Hepatocyte (in vitro differentiated cells): ENCODE measurements at regions not wholly inside any gene's neighbourhood (a gene's known extent, or its start where the extent isn't known, plus 50 kb on each side); places are given as distances from the start of the nearest gene placed in this dataset.

Experiments
- DNase-seq: peaks from one replicate; pipeline ENCODE4 v3.0.0-alpha.2; 2016; ENCODE audit warnings: low spot score
- H2AFZ ChIP-seq: fragments of 200-600 bp; sonication (generic); 2 replicates; pipeline ENCODE4 v1.6.0; 2016; ENCODE audit warnings: antibody characterized with exemption, mild to moderate bottlenecking
- H3K27ac ChIP-seq: fragments of 200-600 bp; sonication (generic); 2 replicates; pipeline ENCODE4 v1.5.1; 2016; ENCODE audit warnings: mild to moderate bottlenecking
- H3K27me3 ChIP-seq: fragments of 200-600 bp; sonication (generic); 2 replicates; pipeline ENCODE4 v1.6.1; 2016
- H3K36me3 ChIP-seq: fragments of 200-600 bp; sonication (generic); replicated peaks from 2 replicates; pipeline ENCODE4 v1.5.1; 2016; ENCODE audit warnings: low read depth; ENCODE audit not compliant: insufficient read depth
- H3K4me1 ChIP-seq: fragments of 200-600 bp; sonication (generic); 2 replicates; pipeline ENCODE4 v1.5.1; 2016; ENCODE audit warnings: mild to moderate bottlenecking, moderate library complexity; ENCODE audit not compliant: insufficient read depth
- H3K4me2 ChIP-seq: fragments of 200-600 bp; sonication (generic); 2 replicates; pipeline ENCODE4 v1.6.0; 2016
- H3K4me3 ChIP-seq: fragments of 200-600 bp; sonication (generic); 2 replicates; pipeline ENCODE4 v1.5.1; 2016; ENCODE audit warnings: mild to moderate bottlenecking
- H3K79me2 ChIP-seq: fragments of 200-600 bp; sonication (generic); 2 replicates; pipeline ENCODE4 v1.6.0; 2017; ENCODE audit warnings: mild to moderate bottlenecking
- H3K9me2 ChIP-seq: fragments of 200-600 bp; sonication (generic); replicated peaks from 2 replicates; pipeline ENCODE4 v1.6.0; 2017; ENCODE audit warnings: mild to moderate bottlenecking; ENCODE audit not compliant: insufficient read depth
- H3K9me3 ChIP-seq: fragments of 200-600 bp; sonication (generic); 2 replicates; pipeline ENCODE4 v1.5.1; 2016; ENCODE audit warnings: low read depth, mild to moderate bottlenecking
- H4K20me1 ChIP-seq: fragments of 200-600 bp; sonication (generic); 2 replicates; pipeline ENCODE4 v1.6.0; 2016; ENCODE audit warnings: mild to moderate bottlenecking; ENCODE audit not compliant: insufficient read depth, poor library complexity, severe bottlenecking
- EZH2 ChIP-seq: fragments of 200-600 bp; sonication (generic); IDR thresholded peaks from 2 replicates; pipeline ENCODE4 v1.6.1; 2016; ENCODE audit warnings: antibody characterized with exemption, mild to moderate bottlenecking, borderline replicate concordance
- EZH2phosphoT487 ChIP-seq: fragments of 200-600 bp; sonication (generic); IDR thresholded peaks from one replicate; pipeline ENCODE4 v1.6.1; 2018; ENCODE audit warnings: antibody characterized with exemption, mild to moderate bottlenecking, low read depth, moderate library complexity; ENCODE audit not compliant: unreplicated experiment, severe bottlenecking
- WGBS: methylation state at CpG from one replicate; pipeline ENCODE4 v1.1.6; 2016; ENCODE audit warnings: low lambda C conversion rate; ENCODE audit errors: missing lambda C conversion rate; 5-methylcytosine and 5-hydroxymethylcytosine counted together
- TF ChIP-seq, protein P1 (sequence below): fragments of 200-600 bp; sonication (generic); IDR thresholded peaks from 2 replicates; pipeline ENCODE4 v1.5.1; 2016; ENCODE audit warnings: antibody characterized with exemption, mild to moderate bottlenecking; ENCODE audit not compliant: poor library complexity

DNA sequence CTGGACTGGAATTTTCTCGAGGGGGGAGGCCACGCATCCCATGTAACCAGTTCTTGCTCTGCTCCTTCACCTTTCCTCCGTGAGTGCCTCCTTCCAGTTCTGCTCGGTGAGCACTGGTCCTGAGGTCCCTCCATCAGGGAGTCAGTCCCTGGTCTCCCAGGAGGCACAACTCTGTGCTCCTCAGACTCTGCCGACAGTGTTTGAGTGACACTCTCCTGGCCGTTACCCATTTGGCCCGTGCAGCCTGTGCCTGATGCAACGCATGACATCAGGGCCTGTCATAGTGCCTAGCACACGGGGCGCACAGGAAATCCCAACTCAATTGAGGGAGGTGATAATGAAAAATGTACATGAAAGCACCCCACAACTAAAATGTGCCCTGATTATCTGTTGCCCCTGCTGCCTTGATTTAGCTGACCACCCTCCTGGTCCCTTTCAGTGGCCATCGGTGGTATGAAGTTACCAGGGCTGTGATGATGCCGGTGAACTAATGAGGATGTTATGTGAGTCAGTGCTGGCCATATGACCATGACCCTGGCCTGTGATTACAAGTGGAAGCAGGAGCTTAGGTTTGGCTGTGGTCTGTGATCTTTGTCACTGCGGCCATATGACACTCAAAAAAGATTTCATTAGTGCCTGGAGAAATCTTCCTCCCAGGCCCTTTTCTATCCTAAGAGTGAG, 144.6 kb downstream of the TDRD15 start:
- DNase-seq, result no peak
- no peak overlapping the region for H3K27ac ChIP-seq
- no peaks in the 10 kb centered on the region for H3K9me2 ChIP-seq
- no peak overlapping the region for H3K4me2 ChIP-seq
- H3K9me3 ChIP-seq, result no peaks in the 10 kb centered on the region
- no peaks in the 10 kb centered on the region for H4K20me1 ChIP-seq
- no peak overlapping the region for H2AFZ ChIP-seq
- TF ChIP-seq EZH2 (no peak), EZH2phosphoT487 (no peak)
- TF ChIP-seq, protein P1, sequence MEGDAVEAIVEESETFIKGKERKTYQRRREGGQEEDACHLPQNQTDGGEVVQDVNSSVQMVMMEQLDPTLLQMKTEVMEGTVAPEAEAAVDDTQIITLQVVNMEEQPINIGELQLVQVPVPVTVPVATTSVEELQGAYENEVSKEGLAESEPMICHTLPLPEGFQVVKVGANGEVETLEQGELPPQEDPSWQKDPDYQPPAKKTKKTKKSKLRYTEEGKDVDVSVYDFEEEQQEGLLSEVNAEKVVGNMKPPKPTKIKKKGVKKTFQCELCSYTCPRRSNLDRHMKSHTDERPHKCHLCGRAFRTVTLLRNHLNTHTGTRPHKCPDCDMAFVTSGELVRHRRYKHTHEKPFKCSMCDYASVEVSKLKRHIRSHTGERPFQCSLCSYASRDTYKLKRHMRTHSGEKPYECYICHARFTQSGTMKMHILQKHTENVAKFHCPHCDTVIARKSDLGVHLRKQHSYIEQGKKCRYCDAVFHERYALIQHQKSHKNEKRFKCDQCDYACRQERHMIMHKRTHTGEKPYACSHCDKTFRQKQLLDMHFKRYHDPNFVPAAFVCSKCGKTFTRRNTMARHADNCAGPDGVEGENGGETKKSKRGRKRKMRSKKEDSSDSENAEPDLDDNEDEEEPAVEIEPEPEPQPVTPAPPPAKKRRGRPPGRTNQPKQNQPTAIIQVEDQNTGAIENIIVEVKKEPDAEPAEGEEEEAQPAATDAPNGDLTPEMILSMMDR, result no peak
- no peaks in the 10 kb centered on the region for H3K79me2 ChIP-seq
- WGBS, result 89% methylated on average over 13 of the region's 13 CpGs
- H3K4me3 ChIP-seq, result no peak overlapping the region
- peaks cover 34% of the 10 kb centered on the region for H3K4me1 ChIP-seq
- no peaks in the 10 kb centered on the region for H3K27me3 ChIP-seq
- no peaks in the 10 kb centered on the region for H3K36me3 ChIP-seq

DNA sequence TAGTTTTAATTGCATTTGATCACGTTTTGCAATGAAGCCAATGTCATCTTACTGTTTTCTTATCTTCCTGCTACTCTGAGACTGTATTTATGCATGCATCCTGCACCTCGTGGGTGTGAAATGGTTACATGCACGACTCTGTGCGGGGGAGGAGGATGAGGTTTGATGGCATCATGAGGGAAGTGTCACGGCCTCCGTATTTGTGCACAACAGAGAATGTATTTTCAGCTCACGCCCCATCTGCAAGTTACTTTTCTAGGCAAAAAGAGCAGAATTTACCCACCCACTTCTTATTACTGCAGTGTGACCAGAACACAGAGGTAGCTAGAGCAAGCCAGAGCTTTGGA, 145.1 kb downstream of the TDRD15 start:
- peaks cover 2% of the 10 kb centered on the region for H3K27me3 ChIP-seq
- no peak for DNase-seq
- H3K79me2 ChIP-seq, result no peaks in the 10 kb centered on the region
- no peaks in the 10 kb centered on the region for H3K9me2 ChIP-seq
- no peak overlapping the region for H3K27ac ChIP-seq
- no peak overlapping the region for H3K4me2 ChIP-seq
- no peak overlapping the region for H2AFZ ChIP-seq
- 72% methylated on average over 7 of the region's 7 CpGs for WGBS
- H3K4me3 ChIP-seq, result no peak overlapping the region
- no peaks in the 10 kb centered on the region for H4K20me1 ChIP-seq
- no peak for TF ChIP-seq EZH2phosphoT487
- TF ChIP-seq EZH2, result no peak
- TF ChIP-seq, protein P1, result no peak
- peaks cover 34% of the 10 kb centered on the region for H3K4me1 ChIP-seq
- no peaks in the 10 kb centered on the region for H3K36me3 ChIP-seq
- no peaks in the 10 kb centered on the region for H3K9me3 ChIP-seq

GRCh38 chr2:21269382-21269781, 145.6 kb downstream of the TDRD15 start:
- peak overlapping the region; percentile 51 for H3K4me2 ChIP-seq
- no peak for TF ChIP-seq EZH2phosphoT487
- no peak for TF ChIP-seq EZH2
- TF ChIP-seq, protein P1, result no peak
- peaks cover 34% of the 10 kb centered on the region for H3K4me1 ChIP-seq
- H3K9me3 ChIP-seq, result no peaks in the 10 kb centered on the region
- no peaks in the 10 kb centered on the region for H3K36me3 ChIP-seq
- H2AFZ ChIP-seq, result no peak overlapping the region
- peaks cover 7% of the 10 kb centered on the region for H3K27me3 ChIP-seq
- no peak for DNase-seq
- H3K9me2 ChIP-seq, result no peaks in the 10 kb centered on the region
- no peak overlapping the region for H3K27ac ChIP-seq
- H4K20me1 ChIP-seq, result no peaks in the 10 kb centered on the region
- H3K4me3 ChIP-seq, result no peak overlapping the region
- 60% methylated on average over 1 of the region's 1 CpG for WGBS
- H3K79me2 ChIP-seq, result no peaks in the 10 kb centered on the region
